Sigmoid colon (tissue), 4 donors: ENCODE measurements at regions not wholly inside any gene's neighbourhood (a gene's known extent, or its start where the extent isn't known, plus 50 kb on each side); places are given as distances from the start of the nearest gene placed in this dataset.

Experiments used
- CTCF ChIP-seq, 4 experiments: fragments of 450-650 bp in 3 of 4; fragments of 200-600 bp in 1 of 4; IDR thresholded peaks; one replicate each; pipeline ENCODE4 v1.5.1; 2016 to 2019; ENCODE audit warnings: antibody characterized with exemption in 4 of 4, mild to moderate bottlenecking in 3 of 4, moderate library complexity in 2 of 4
- EP300 ChIP-seq, 4 donors: sonication (generic); formaldehyde crosslinking; IDR thresholded peaks; one replicate each; pipeline ENCODE4 v1.6.1; 2017; ENCODE audit warnings: antibody characterized with exemption in 4 of 4
- POLR2AphosphoS5 ChIP-seq, 4 donors: sonication (generic); formaldehyde crosslinking; IDR thresholded peaks; one replicate each; pipeline ENCODE4 v1.6.1; 2017; ENCODE audit warnings: antibody characterized with exemption in 4 of 4

- TF ChIP-seq CTCF (IDR thresholded peaks at IDR 0.05) = no peak
- no peak for TF ChIP-seq EP300 (IDR thresholded peaks at IDR 0.05)
- no peak for TF ChIP-seq POLR2AphosphoS5 (IDR thresholded peaks at IDR 0.05)
Measured at GRCh38 chr11:33560729-33561128, 139.9 kb downstream of the C11orf91 start.
